ENCODE measurements at regions not wholly inside any gene's neighbourhood (a gene's known extent, or its start where the extent isn't known, plus 50 kb on each side); places are given as distances from the start of the nearest gene placed in this dataset.

DNA sequence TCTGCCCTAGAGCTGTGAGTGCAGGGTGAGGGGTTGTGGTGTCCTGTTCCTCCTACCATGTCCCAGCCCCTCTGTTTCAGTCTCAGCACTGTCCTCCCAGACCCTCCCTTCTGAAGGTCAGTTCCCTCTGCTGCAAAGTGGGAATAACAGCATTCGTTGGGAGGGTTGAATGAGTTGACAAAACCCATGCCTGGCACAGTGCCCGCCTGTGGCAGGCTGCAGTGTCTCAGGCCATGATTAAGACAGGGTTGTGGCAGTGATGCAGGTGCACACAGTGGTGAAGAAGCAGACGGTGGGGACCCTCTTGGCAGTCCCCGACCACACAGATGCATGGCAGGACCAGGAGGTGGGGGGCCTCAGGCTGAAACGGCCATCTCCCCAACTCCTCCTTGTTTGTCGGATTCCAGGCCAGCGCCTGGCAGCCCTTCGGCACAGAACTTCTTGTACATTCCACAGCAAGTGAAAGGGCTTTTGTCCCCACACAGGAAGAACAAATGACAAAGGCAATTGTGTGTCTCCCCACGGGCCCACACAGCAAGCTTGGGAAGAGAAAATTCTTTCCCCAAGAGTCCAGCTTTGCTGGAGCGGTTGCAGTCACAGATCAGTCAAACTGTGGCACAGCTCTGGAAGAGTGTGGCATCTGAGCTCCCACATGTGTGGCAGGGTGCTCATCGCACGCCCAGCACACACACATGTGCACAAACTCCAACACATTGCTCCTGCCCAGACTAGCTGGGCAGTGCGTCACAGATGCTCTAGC, 58.1 kb upstream of the EPCAM start:
- TF ChIP-seq CTCF (IDR thresholded peaks at IDR 0.05) (no peak), EZH2 (IDR thresholded peaks at IDR 0.05; ENCODE audit: borderline replicate concordance, insufficient read depth, low read depth, low read length, poor library complexity, severe bottlenecking) (no peak)
- Histone ChIP-seq H4K20me1 (ENCODE audit: control insufficient read depth, insufficient read depth, low read length, poor library complexity, severe bottlenecking) (no peaks in the 10 kb centered on the region), H3K36me3 (replicated peaks in 1 of 2; ENCODE audit: control extremely low read depth in 1 of 2, control insufficient read depth in 1 of 2, extremely low read depth in 1 of 2, insufficient read depth in 2 of 2, low read length in 1 of 2) (no peaks in the 10 kb centered on the region), H3K9ac (ENCODE audit: low read length) (peak overlapping the region; percentile 30), H3K79me2 (ENCODE audit: control insufficient read depth, insufficient read depth, low read length) (no peaks in the 10 kb centered on the region), H3K4me3 (ENCODE audit: control extremely low read depth in 1 of 5, extremely low read depth in 1 of 5, insufficient read depth in 1 of 5, low read depth in 2 of 5, low read length in 4 of 5) (peak overlapping the region in 1 of 5 experiments; percentile 46), H3K4me2 (replicated peaks; ENCODE audit: low read depth, low read length, poor library complexity, severe bottlenecking) (peak overlapping the region; percentile 68), H3K27ac (ENCODE audit: low read length in 2 of 2) (peak overlapping the region; percentile 51 to 55), H2AFZ (ENCODE audit: insufficient read depth, low read depth, low read length, poor library complexity, severe bottlenecking) (peak overlapping the region; percentile 45), H3K4me1 (ENCODE audit: control insufficient read depth in 2 of 2, insufficient read depth in 2 of 2, low read length in 2 of 2) (peaks cover 27 to 34% of the 10 kb centered on the region in 2 donors), H3K27me3 (replicated peaks in 1 of 4; ENCODE audit: control extremely low read depth in 1 of 4, control insufficient read depth in 3 of 4, insufficient read depth in 4 of 4, low read length in 3 of 4) (no peaks in the 10 kb centered on the region), H3K9me3 (ENCODE audit: control extremely low read depth in 1 of 3, control insufficient read depth in 2 of 3, insufficient read depth in 1 of 3, low read length in 2 of 3) (peaks cover 0 to 5% (median 0%) of the 10 kb centered on the region in 3 donors)
- peak overlapping the region; percentile 77 for H3K4me3 Mint-ChIP-seq
- ChIA-PET POLR2A (interaction anchor here (0.6 to 2.0 kb wide), 7 partner anchors 10 to 332 kb away, joined by 3 to 12 read pairs (median 4); no protein-coding TSS in a partner anchor), CTCF (interaction anchor here (0.7 to 8.2 kb wide), 11 partner anchors 9 to 240 kb away, joined by 3 to 77 read pairs (median 5); no protein-coding TSS in a partner anchor)
- WGBS (ENCODE audit: insufficient coverage): 34% methylated on average over 10 of the region's 13 CpGs
- DNase-seq (no peak), ATAC-seq (ENCODE audit: low read depth) (peak; percentile 39)
- H3K27ac Mint-ChIP-seq: peak overlapping the region; percentile 98
- H3K27me3 Mint-ChIP-seq: no peaks in the 10 kb centered on the region
- H3K4me1 Mint-ChIP-seq: peaks cover 43% of the 10 kb centered on the region
- intact Hi-C loops (cut with micrococcal nuclease): loop anchor here (1.0 kb wide), 3 partner anchors 11 to 40 kb away; no protein-coding TSS in a partner anchor
- no peaks in the 10 kb centered on the region for H3K9me3 Mint-ChIP-seq (ENCODE audit: insufficient read depth)
